ENCODE measurements at regions not wholly inside any gene's neighbourhood (a gene's known extent, or its start where the extent isn't known, plus 50 kb on each side); places are given as distances from the start of the nearest gene placed in this dataset.
A peak's percentile ranks its signal among the peaks of the same experiment; 100 is the strongest.

DNA sequence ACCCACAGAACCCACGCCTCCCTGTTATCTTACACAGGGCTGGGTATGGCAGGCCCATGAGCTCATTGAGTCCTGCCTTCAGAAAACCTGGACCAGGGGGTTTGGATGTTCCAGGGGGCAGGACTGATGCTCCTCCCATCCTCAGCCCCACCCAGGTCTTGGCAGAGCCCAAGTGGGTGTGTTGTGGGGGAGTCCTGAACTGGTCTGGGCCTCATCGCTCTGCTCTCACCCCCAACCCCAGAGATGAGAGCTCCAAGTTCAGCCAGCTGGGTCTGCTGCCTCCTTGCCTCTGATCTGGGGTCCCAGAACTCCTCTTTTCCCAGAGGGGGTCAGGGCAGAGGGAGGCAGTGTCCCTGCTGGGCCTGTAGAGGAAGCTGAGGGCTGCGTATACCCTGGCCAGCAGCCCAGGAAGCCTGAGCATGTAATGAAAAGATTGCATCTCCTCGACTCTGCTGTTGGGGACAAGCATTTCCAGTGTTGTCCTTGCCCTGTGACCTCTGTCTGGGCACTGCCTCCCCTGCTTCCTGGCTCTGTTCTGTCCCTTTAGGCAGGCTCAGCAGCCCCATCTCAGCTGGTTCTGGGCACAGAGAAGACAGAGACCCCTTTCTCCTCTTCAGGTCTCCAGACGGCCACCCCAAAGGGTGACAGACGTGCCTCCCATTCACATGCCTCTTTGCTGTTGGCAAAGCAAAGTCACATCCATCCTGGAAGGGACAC, 54.7 kb upstream of the EPS8L3 start:
- no peaks in the 10 kb centered on the region for H3K27me3 ChIP-seq (ENCODE audit: control insufficient read depth, insufficient read depth, low read length)
- ATAC-seq (no peak), DNase-seq (ENCODE audit: low read depth, low spot score) (no peak)
- intact Hi-C loops (cut with micrococcal nuclease; ENCODE audit: unreplicated experiment) (no loop called here), in situ Hi-C loops (cut with HindIII; ENCODE audit: low pct_unique_long_range_greater_than_20kb, low sequenced_read_pairs) (no loop called here)
- TF ChIP-seq POLR2AphosphoS5 (IDR thresholded peaks at IDR 0.05; ENCODE audit: low read depth, low read length) (no peak), TCF7L2 (IDR thresholded peaks at IDR 0.05; ENCODE audit: low read depth, low read length) (no peak), SIN3A (IDR thresholded peaks at IDR 0.05; ENCODE audit: borderline replicate concordance, insufficient read depth, low read depth, low read length) (no peak)
- TF ChIP-seq, protein P1, sequence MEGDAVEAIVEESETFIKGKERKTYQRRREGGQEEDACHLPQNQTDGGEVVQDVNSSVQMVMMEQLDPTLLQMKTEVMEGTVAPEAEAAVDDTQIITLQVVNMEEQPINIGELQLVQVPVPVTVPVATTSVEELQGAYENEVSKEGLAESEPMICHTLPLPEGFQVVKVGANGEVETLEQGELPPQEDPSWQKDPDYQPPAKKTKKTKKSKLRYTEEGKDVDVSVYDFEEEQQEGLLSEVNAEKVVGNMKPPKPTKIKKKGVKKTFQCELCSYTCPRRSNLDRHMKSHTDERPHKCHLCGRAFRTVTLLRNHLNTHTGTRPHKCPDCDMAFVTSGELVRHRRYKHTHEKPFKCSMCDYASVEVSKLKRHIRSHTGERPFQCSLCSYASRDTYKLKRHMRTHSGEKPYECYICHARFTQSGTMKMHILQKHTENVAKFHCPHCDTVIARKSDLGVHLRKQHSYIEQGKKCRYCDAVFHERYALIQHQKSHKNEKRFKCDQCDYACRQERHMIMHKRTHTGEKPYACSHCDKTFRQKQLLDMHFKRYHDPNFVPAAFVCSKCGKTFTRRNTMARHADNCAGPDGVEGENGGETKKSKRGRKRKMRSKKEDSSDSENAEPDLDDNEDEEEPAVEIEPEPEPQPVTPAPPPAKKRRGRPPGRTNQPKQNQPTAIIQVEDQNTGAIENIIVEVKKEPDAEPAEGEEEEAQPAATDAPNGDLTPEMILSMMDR (IDR thresholded peaks at IDR 0.05), result no peak
- TF ChIP-seq, protein P2, sequence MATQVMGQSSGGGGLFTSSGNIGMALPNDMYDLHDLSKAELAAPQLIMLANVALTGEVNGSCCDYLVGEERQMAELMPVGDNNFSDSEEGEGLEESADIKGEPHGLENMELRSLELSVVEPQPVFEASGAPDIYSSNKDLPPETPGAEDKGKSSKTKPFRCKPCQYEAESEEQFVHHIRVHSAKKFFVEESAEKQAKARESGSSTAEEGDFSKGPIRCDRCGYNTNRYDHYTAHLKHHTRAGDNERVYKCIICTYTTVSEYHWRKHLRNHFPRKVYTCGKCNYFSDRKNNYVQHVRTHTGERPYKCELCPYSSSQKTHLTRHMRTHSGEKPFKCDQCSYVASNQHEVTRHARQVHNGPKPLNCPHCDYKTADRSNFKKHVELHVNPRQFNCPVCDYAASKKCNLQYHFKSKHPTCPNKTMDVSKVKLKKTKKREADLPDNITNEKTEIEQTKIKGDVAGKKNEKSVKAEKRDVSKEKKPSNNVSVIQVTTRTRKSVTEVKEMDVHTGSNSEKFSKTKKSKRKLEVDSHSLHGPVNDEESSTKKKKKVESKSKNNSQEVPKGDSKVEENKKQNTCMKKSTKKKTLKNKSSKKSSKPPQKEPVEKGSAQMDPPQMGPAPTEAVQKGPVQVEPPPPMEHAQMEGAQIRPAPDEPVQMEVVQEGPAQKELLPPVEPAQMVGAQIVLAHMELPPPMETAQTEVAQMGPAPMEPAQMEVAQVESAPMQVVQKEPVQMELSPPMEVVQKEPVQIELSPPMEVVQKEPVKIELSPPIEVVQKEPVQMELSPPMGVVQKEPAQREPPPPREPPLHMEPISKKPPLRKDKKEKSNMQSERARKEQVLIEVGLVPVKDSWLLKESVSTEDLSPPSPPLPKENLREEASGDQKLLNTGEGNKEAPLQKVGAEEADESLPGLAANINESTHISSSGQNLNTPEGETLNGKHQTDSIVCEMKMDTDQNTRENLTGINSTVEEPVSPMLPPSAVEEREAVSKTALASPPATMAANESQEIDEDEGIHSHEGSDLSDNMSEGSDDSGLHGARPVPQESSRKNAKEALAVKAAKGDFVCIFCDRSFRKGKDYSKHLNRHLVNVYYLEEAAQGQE (IDR thresholded peaks at IDR 0.05; ENCODE audit: insufficient read depth in 1 of 2, low read depth in 2 of 2, low read length in 1 of 2), result no peak
- H3K36me3 ChIP-seq (ENCODE audit: control insufficient read depth, insufficient read depth, low read length), result no peaks in the 10 kb centered on the region
- no TSS peak for BruUV-seq (replicated peaks)
- ChIA-PET POLR2A (interaction anchor here (0.7 kb wide), 1 partner anchor 266 kb away, joined by 3 read pairs; no protein-coding TSS in a partner anchor), CTCF (no interaction called here)
- peaks cover 3% of the 10 kb centered on the region; the same call in 1 of the 2 replicates for H3K9me3 ChIP-seq (ENCODE audit: control insufficient read depth, insufficient read depth, low read depth, low read length)
- peaks cover 51% of the 10 kb centered on the region for H3K4me1 ChIP-seq (ENCODE audit: control insufficient read depth, insufficient read depth, low read length)
- no peak overlapping the region for H3K4me3 ChIP-seq (ENCODE audit: low read depth in 2 of 2, low read length in 2 of 2)
- H3K27ac ChIP-seq (ENCODE audit: low read length), result peak overlapping the region; percentile 98

DNA sequence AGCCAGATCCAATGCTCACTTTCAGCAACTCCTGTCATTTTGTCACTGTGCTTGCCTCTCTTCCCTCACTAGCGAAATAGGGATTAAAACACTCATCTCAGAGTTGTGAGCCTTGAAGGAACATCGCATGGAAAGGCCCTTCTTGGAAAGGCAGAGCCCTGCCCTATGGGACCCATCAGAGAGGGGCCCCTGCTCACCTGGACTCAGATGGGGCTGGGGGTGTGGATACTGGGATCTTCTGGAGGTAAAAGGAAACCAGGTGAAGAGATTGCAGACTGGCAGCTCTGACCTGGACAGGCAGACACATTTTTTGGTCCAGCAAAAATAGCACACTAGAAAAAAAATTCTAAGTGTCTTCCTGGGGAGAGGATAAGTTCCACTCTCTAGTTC, 54.2 kb upstream of the EPS8L3 start:
- BruUV-seq (replicated peaks), result no TSS peak
- no peak for ATAC-seq
- POLR2A ChIA-PET, result interaction anchor here (0.7 kb wide), 1 partner anchor 265 kb away, joined by 3 read pairs; no protein-coding TSS in a partner anchor
- H3K4me1 ChIP-seq (ENCODE audit: control insufficient read depth, insufficient read depth, low read length), result peaks cover 46% of the 10 kb centered on the region
- peak overlapping the region; percentile 98 for H3K27ac ChIP-seq (ENCODE audit: low read length)
- H3K27me3 ChIP-seq (ENCODE audit: control insufficient read depth, insufficient read depth, low read length), result no peaks in the 10 kb centered on the region
- DNase-seq (ENCODE audit: low read depth, low spot score), result no peak
- H3K36me3 ChIP-seq (ENCODE audit: control insufficient read depth, insufficient read depth, low read length), result no peaks in the 10 kb centered on the region
- in situ Hi-C loops (cut with HindIII; ENCODE audit: low pct_unique_long_range_greater_than_20kb, low sequenced_read_pairs) (no loop called here), intact Hi-C loops (cut with micrococcal nuclease; ENCODE audit: unreplicated experiment) (no loop called here)
- H3K9me3 ChIP-seq (ENCODE audit: control insufficient read depth, insufficient read depth, low read depth, low read length), result peaks cover 3% of the 10 kb centered on the region; the same call in 1 of the 2 replicates
- H3K4me3 ChIP-seq (ENCODE audit: low read depth in 2 of 2, low read length in 2 of 2), result no peak overlapping the region
- CTCF ChIA-PET, result no interaction called here
- TF ChIP-seq SIN3A (IDR thresholded peaks at IDR 0.05; ENCODE audit: borderline replicate concordance, insufficient read depth, low read depth, low read length) (no peak), POLR2AphosphoS5 (IDR thresholded peaks at IDR 0.05; ENCODE audit: low read depth, low read length) (no peak), TCF7L2 (IDR thresholded peaks at IDR 0.05; ENCODE audit: low read depth, low read length) (no peak)
- TF ChIP-seq, protein P1 (IDR thresholded peaks at IDR 0.05), result no peak
- TF ChIP-seq, protein P2 (IDR thresholded peaks at IDR 0.05; ENCODE audit: insufficient read depth in 1 of 2, low read depth in 2 of 2, low read length in 1 of 2), result no peak

All from Panc1 (cell line).